HG03378 (cell line): ENCODE measurements at regions not wholly inside any gene's neighbourhood (a gene's known extent, or its start where the extent isn't known, plus 50 kb on each side); places are given as distances from the start of the nearest gene placed in this dataset.
"Not testable (repeated sequence)": the region's sequence is repeated elsewhere in the genome, so short reads cannot be mapped to it uniquely, and the experiment has no call there.

Source experiments
- ATAC-seq: cut with Tn5 transposase; IDR thresholded peaks from one replicate; pipeline ENCODE4 v1.9.1; 2021; ENCODE audit warnings: mild to moderate bottlenecking, moderate library complexity; ENCODE audit not compliant: unreplicated experiment

GRCh38 chr13:40345149-40345514 lies 321.3 kb downstream of the FOXO1 start:
- ATAC-seq: no peak

GRCh38 chr13:40345654-40346372 lies 320.6 kb downstream of the FOXO1 start:
- ATAC-seq: no peak

- no peak for ATAC-seq
Measured at GRCh38 chr13:40346592-40346991, 319.8 kb downstream of the FOXO1 start.

- no peak for ATAC-seq
Measured at GRCh38 chr13:40348096-40348679, 318.3 kb downstream of the FOXO1 start.

GRCh38 chr13:40350283-40350992 lies 316.0 kb downstream of the FOXO1 start:
- ATAC-seq: no peak

- no peak for ATAC-seq
Measured at GRCh38 chr13:40351537-40352379, 314.7 kb downstream of the FOXO1 start.

GRCh38 chr13:40352380-40352778 lies 314.1 kb downstream of the FOXO1 start:
- ATAC-seq: no peak

- ATAC-seq: no peak
Measured at GRCh38 chr13:40352802-40353562, 313.5 kb downstream of the FOXO1 start.

- no peak for ATAC-seq
Measured at GRCh38 chr13:40355126-40355724, 311.2 kb downstream of the FOXO1 start.

- no peak for ATAC-seq
Measured at GRCh38 chr13:40356011-40356410, 310.4 kb downstream of the FOXO1 start.

- not testable (repeated sequence) for ATAC-seq
Measured at GRCh38 chr13:40356458-40356857, 310.0 kb downstream of the FOXO1 start.

- ATAC-seq: no peak
Measured at GRCh38 chr13:40362502-40362901, 303.9 kb downstream of the FOXO1 start.

- ATAC-seq: no peak
Measured at GRCh38 chr13:40363653-40364052, 302.8 kb downstream of the FOXO1 start.

- ATAC-seq: no peak
Measured at GRCh38 chr13:40366119-40366518, 300.3 kb downstream of the FOXO1 start.

- no peak for ATAC-seq
Measured at GRCh38 chr13:40368127-40368891, 298.1 kb downstream of the FOXO1 start.

- no peak for ATAC-seq
Measured at GRCh38 chr13:40370661-40371060, 295.8 kb downstream of the FOXO1 start.

GRCh38 chr13:40371531-40372125 lies 294.8 kb downstream of the FOXO1 start:
- ATAC-seq: no peak

GRCh38 chr13:40373608-40374007 lies 292.8 kb downstream of the FOXO1 start:
- not testable (repeated sequence) for ATAC-seq
